ENCODE measurements at regions not wholly inside any gene's neighbourhood (a gene's known extent, or its start where the extent isn't known, plus 50 kb on each side); places are given as distances from the start of the nearest gene placed in this dataset.

- peaks cover 14% of the 10 kb centered on the region for H3K27me3 Mint-ChIP-seq (ENCODE audit: low read depth)
- H3K36me3 Mint-ChIP-seq (ENCODE audit: low read depth), result no peaks in the 10 kb centered on the region
- no peak overlapping the region for H3K4me3 Mint-ChIP-seq
- no peaks in the 10 kb centered on the region for H3K4me1 Mint-ChIP-seq (ENCODE audit: low read depth)
- no peak overlapping the region for H3K27ac Mint-ChIP-seq
- no peak for DNase-seq (ENCODE audit: low spot score)
- no peaks in the 10 kb centered on the region for H3K9me3 Mint-ChIP-seq
Observed at GRCh38 chr5:74382123-74382855, 258.2 kb downstream of the ENC1 start.

GRCh38 chr5:74380193-74380592 is 260.3 kb downstream of the ENC1 start:
- H3K9me3 Mint-ChIP-seq, result no peaks in the 10 kb centered on the region
- no peak for DNase-seq (ENCODE audit: low spot score)
- peaks cover 14% of the 10 kb centered on the region for H3K27me3 Mint-ChIP-seq (ENCODE audit: low read depth)
- no peaks in the 10 kb centered on the region for H3K4me1 Mint-ChIP-seq (ENCODE audit: low read depth)
- H3K36me3 Mint-ChIP-seq (ENCODE audit: low read depth), result no peaks in the 10 kb centered on the region
- H3K4me3 Mint-ChIP-seq, result no peak overlapping the region
- no peak overlapping the region for H3K27ac Mint-ChIP-seq

GRCh38 chr5:74378464-74378863 is 262.1 kb downstream of the ENC1 start:
- Mint-ChIP-seq H3K27me3 (ENCODE audit: low read depth) (peaks cover 9% of the 10 kb centered on the region), H3K9me3 (no peaks in the 10 kb centered on the region), H3K36me3 (ENCODE audit: low read depth) (no peaks in the 10 kb centered on the region), H3K27ac (no peak overlapping the region), H3K4me1 (ENCODE audit: low read depth) (no peaks in the 10 kb centered on the region), H3K4me3 (no peak overlapping the region)
- no peak for DNase-seq (ENCODE audit: low spot score)

- Mint-ChIP-seq H3K9me3 (no peaks in the 10 kb centered on the region), H3K27ac (no peak overlapping the region), H3K36me3 (ENCODE audit: low read depth) (no peaks in the 10 kb centered on the region), H3K27me3 (ENCODE audit: low read depth) (peaks cover 7% of the 10 kb centered on the region), H3K4me3 (no peak overlapping the region), H3K4me1 (ENCODE audit: low read depth) (no peaks in the 10 kb centered on the region)
- DNase-seq (ENCODE audit: low spot score), result no peak
Observed at GRCh38 chr5:74376187-74376586, 264.3 kb downstream of the ENC1 start.

GRCh38 chr5:74375271-74375670 is 265.3 kb downstream of the ENC1 start:
- H3K9me3 Mint-ChIP-seq, result no peaks in the 10 kb centered on the region
- peaks cover 7% of the 10 kb centered on the region for H3K27me3 Mint-ChIP-seq (ENCODE audit: low read depth)
- no peaks in the 10 kb centered on the region for H3K4me1 Mint-ChIP-seq (ENCODE audit: low read depth)
- H3K4me3 Mint-ChIP-seq, result no peak overlapping the region
- DNase-seq (ENCODE audit: low spot score), result no peak
- H3K27ac Mint-ChIP-seq, result no peak overlapping the region
- no peaks in the 10 kb centered on the region for H3K36me3 Mint-ChIP-seq (ENCODE audit: low read depth)

GRCh38 chr5:74374656-74375055 is 265.9 kb downstream of the ENC1 start:
- Mint-ChIP-seq H3K27ac (no peak overlapping the region), H3K4me1 (ENCODE audit: low read depth) (no peaks in the 10 kb centered on the region), H3K4me3 (no peak overlapping the region), H3K36me3 (ENCODE audit: low read depth) (no peaks in the 10 kb centered on the region), H3K27me3 (ENCODE audit: low read depth) (peaks cover 7% of the 10 kb centered on the region), H3K9me3 (no peaks in the 10 kb centered on the region)
- no peak for DNase-seq (ENCODE audit: low spot score)

- no peak for DNase-seq (ENCODE audit: low spot score)
- no peaks in the 10 kb centered on the region for H3K36me3 Mint-ChIP-seq (ENCODE audit: low read depth)
Observed at GRCh38 chr5:74373076-74373475, 267.5 kb downstream of the ENC1 start.

GRCh38 chr5:74372502-74373064 is 267.9 kb downstream of the ENC1 start:
- Mint-ChIP-seq H3K36me3 (ENCODE audit: low read depth) (no peaks in the 10 kb centered on the region), H3K4me1 (ENCODE audit: low read depth) (no peaks in the 10 kb centered on the region), H3K9me3 (no peaks in the 10 kb centered on the region), H3K4me3 (no peak overlapping the region), H3K27ac (no peak overlapping the region), H3K27me3 (ENCODE audit: low read depth) (peaks cover 7% of the 10 kb centered on the region)
- no peak for DNase-seq (ENCODE audit: low spot score)

More at GRCh38 chr5:74373076-74373475, 267.5 kb downstream of the ENC1 start:
- no peaks in the 10 kb centered on the region for H3K4me1 Mint-ChIP-seq (ENCODE audit: low read depth)
- H3K27ac Mint-ChIP-seq, result no peak overlapping the region
- no peaks in the 10 kb centered on the region for H3K9me3 Mint-ChIP-seq
- peaks cover 7% of the 10 kb centered on the region for H3K27me3 Mint-ChIP-seq (ENCODE audit: low read depth)
- no peak overlapping the region for H3K4me3 Mint-ChIP-seq

GRCh38 chr5:74372051-74372450 is 268.5 kb downstream of the ENC1 start:
- Mint-ChIP-seq H3K27me3 (ENCODE audit: low read depth) (peaks cover 5% of the 10 kb centered on the region), H3K9me3 (no peaks in the 10 kb centered on the region), H3K36me3 (ENCODE audit: low read depth) (no peaks in the 10 kb centered on the region), H3K4me1 (ENCODE audit: low read depth) (no peaks in the 10 kb centered on the region), H3K4me3 (no peak overlapping the region), H3K27ac (no peak overlapping the region)
- no peak for DNase-seq (ENCODE audit: low spot score)

- H3K4me3 Mint-ChIP-seq, result no peak overlapping the region
- no peaks in the 10 kb centered on the region for H3K4me1 Mint-ChIP-seq (ENCODE audit: low read depth)
- no peak for DNase-seq (ENCODE audit: low spot score)
- H3K27me3 Mint-ChIP-seq (ENCODE audit: low read depth), result peaks cover 4% of the 10 kb centered on the region
- H3K36me3 Mint-ChIP-seq (ENCODE audit: low read depth), result no peaks in the 10 kb centered on the region
- H3K27ac Mint-ChIP-seq, result no peak overlapping the region
- H3K9me3 Mint-ChIP-seq, result no peaks in the 10 kb centered on the region
Observed at GRCh38 chr5:74371621-74372020, 268.9 kb downstream of the ENC1 start.

- Mint-ChIP-seq H3K36me3 (ENCODE audit: low read depth) (no peaks in the 10 kb centered on the region), H3K4me3 (no peak overlapping the region), H3K4me1 (ENCODE audit: low read depth) (no peaks in the 10 kb centered on the region), H3K27me3 (ENCODE audit: low read depth) (no peaks in the 10 kb centered on the region), H3K9me3 (no peaks in the 10 kb centered on the region), H3K27ac (no peak overlapping the region)
- DNase-seq (ENCODE audit: low spot score), result no peak
Observed at GRCh38 chr5:74370168-74370567, 270.4 kb downstream of the ENC1 start.

GRCh38 chr5:74369173-74369572 is 271.4 kb downstream of the ENC1 start:
- Mint-ChIP-seq H3K4me3 (no peak overlapping the region), H3K9me3 (no peaks in the 10 kb centered on the region), H3K27ac (no peak overlapping the region), H3K4me1 (ENCODE audit: low read depth) (no peaks in the 10 kb centered on the region), H3K27me3 (ENCODE audit: low read depth) (no peaks in the 10 kb centered on the region), H3K36me3 (ENCODE audit: low read depth) (no peaks in the 10 kb centered on the region)
- no peak for DNase-seq (ENCODE audit: low spot score)

- Mint-ChIP-seq H3K36me3 (ENCODE audit: low read depth) (no peaks in the 10 kb centered on the region), H3K9me3 (no peaks in the 10 kb centered on the region), H3K4me1 (ENCODE audit: low read depth) (no peaks in the 10 kb centered on the region), H3K27me3 (ENCODE audit: low read depth) (no peaks in the 10 kb centered on the region), H3K27ac (no peak overlapping the region), H3K4me3 (no peak overlapping the region)
- no peak for DNase-seq (ENCODE audit: low spot score)
Observed at GRCh38 chr5:74367934-74368333, 272.6 kb downstream of the ENC1 start.

GRCh38 chr5:74367241-74367733 is 273.2 kb downstream of the ENC1 start:
- H3K27me3 Mint-ChIP-seq (ENCODE audit: low read depth), result no peaks in the 10 kb centered on the region
- no peak overlapping the region for H3K27ac Mint-ChIP-seq
- H3K9me3 Mint-ChIP-seq, result no peaks in the 10 kb centered on the region
- H3K36me3 Mint-ChIP-seq (ENCODE audit: low read depth), result no peaks in the 10 kb centered on the region
- DNase-seq (ENCODE audit: low spot score), result no peak
- H3K4me1 Mint-ChIP-seq (ENCODE audit: low read depth), result no peaks in the 10 kb centered on the region
- no peak overlapping the region for H3K4me3 Mint-ChIP-seq

- DNase-seq (ENCODE audit: low spot score), result no peak
- no peaks in the 10 kb centered on the region for H3K27me3 Mint-ChIP-seq (ENCODE audit: low read depth)
- H3K9me3 Mint-ChIP-seq, result no peaks in the 10 kb centered on the region
- no peaks in the 10 kb centered on the region for H3K36me3 Mint-ChIP-seq (ENCODE audit: low read depth)
- no peak overlapping the region for H3K27ac Mint-ChIP-seq
- no peak overlapping the region for H3K4me3 Mint-ChIP-seq
- H3K4me1 Mint-ChIP-seq (ENCODE audit: low read depth), result no peaks in the 10 kb centered on the region
Observed at GRCh38 chr5:74365723-74366122, 274.8 kb downstream of the ENC1 start.

Measured in T-helper 2 cell treated with Interferon-gamma antibody and Interleukin-4, amounts not matched to agents 5 μg/mL and 100 μg/mL, for 36 hours (primary cell).